Activated T-cell treated with anti-CD3 and anti-CD28 coated beads, Interleukin-2, amount 50 U/mL, for 4 hours (primary cell): ENCODE measurements at regions not wholly inside any gene's neighbourhood (a gene's known extent, or its start where the extent isn't known, plus 50 kb on each side); places are given as distances from the start of the nearest gene placed in this dataset.

Experiments
- ATAC-seq, 2 donors: fragments of 200-7000 bp; cut with Tn5 transposase; one replicate each; pipeline ENCODE4 v1.10.0; 2021
- DNase-seq: peaks from one replicate; pipeline ENCODE4 v3.0.0-alpha.2; 2020
- H3K27me3 Mint-ChIP-seq: one replicate; pipeline ENCODE4 v1.8.0; 2021; ENCODE audit warnings: low read depth, mixed read lengths
- H3K36me3 Mint-ChIP-seq: one replicate; pipeline ENCODE4 v1.8.0; 2022; ENCODE audit warnings: mixed read lengths; ENCODE audit not compliant: insufficient read depth
- H3K4me1 Mint-ChIP-seq: one replicate; pipeline ENCODE4 v1.8.0; 2021; ENCODE audit warnings: low read depth, mixed read lengths
- H3K4me3 Mint-ChIP-seq: one replicate; pipeline ENCODE4 v1.8.0; 2021; ENCODE audit warnings: mild to moderate bottlenecking, moderate library complexity, mixed read lengths
- H3K9me3 Mint-ChIP-seq: one replicate; pipeline ENCODE4 v1.8.0; 2021; ENCODE audit warnings: mixed read lengths

- Mint-ChIP-seq H3K27me3 (peaks cover 2% of the 10 kb centered on the region), H3K4me3 (no peak overlapping the region), H3K9me3 (no peaks in the 10 kb centered on the region), H3K4me1 (peaks cover 4% of the 10 kb centered on the region), H3K36me3 (no peaks in the 10 kb centered on the region)
- no peak for ATAC-seq
- DNase-seq = no peak
Observed at GRCh38 chr6:105744815-105745214, 341.3 kb upstream of the PRDM1 start.

GRCh38 chr6:105740946-105741645, 338.2 kb upstream of the PREP start:
- ATAC-seq (no peak), DNase-seq (no peak)
- H3K36me3 Mint-ChIP-seq = no peaks in the 10 kb centered on the region
- H3K4me1 Mint-ChIP-seq = peaks cover 3% of the 10 kb centered on the region
- no peaks in the 10 kb centered on the region for H3K9me3 Mint-ChIP-seq
- H3K4me3 Mint-ChIP-seq = no peak overlapping the region
- peaks cover 2% of the 10 kb centered on the region for H3K27me3 Mint-ChIP-seq

- peaks cover 3% of the 10 kb centered on the region for H3K4me1 Mint-ChIP-seq
- no peak for DNase-seq
- H3K27me3 Mint-ChIP-seq = peaks cover 2% of the 10 kb centered on the region
- H3K4me3 Mint-ChIP-seq = no peak overlapping the region
- no peaks in the 10 kb centered on the region for H3K36me3 Mint-ChIP-seq
- ATAC-seq = no peak
- H3K9me3 Mint-ChIP-seq = no peaks in the 10 kb centered on the region
Observed at GRCh38 chr6:105739764-105740163, 336.9 kb upstream of the PREP start.

GRCh38 chr6:105733556-105734162, 330.8 kb upstream of the PREP start:
- H3K9me3 Mint-ChIP-seq = no peaks in the 10 kb centered on the region
- H3K27me3 Mint-ChIP-seq = no peaks in the 10 kb centered on the region
- H3K4me1 Mint-ChIP-seq = peaks cover 3% of the 10 kb centered on the region
- no peak overlapping the region for H3K4me3 Mint-ChIP-seq
- no peaks in the 10 kb centered on the region for H3K36me3 Mint-ChIP-seq
- no peak for ATAC-seq
- DNase-seq = no peak

- Mint-ChIP-seq H3K4me3 (no peak overlapping the region), H3K9me3 (no peaks in the 10 kb centered on the region), H3K4me1 (no peaks in the 10 kb centered on the region), H3K27me3 (no peaks in the 10 kb centered on the region), H3K36me3 (no peaks in the 10 kb centered on the region)
- no peak for DNase-seq
- no peak for ATAC-seq
Observed at GRCh38 chr6:105728995-105729394, 326.1 kb upstream of the PREP start.

GRCh38 chr6:105726902-105727655, 324.2 kb upstream of the PREP start:
- no peaks in the 10 kb centered on the region for H3K9me3 Mint-ChIP-seq
- no peak for ATAC-seq
- no peak for DNase-seq
- no peak overlapping the region for H3K4me3 Mint-ChIP-seq
- no peaks in the 10 kb centered on the region for H3K4me1 Mint-ChIP-seq
- no peaks in the 10 kb centered on the region for H3K36me3 Mint-ChIP-seq
- H3K27me3 Mint-ChIP-seq = no peaks in the 10 kb centered on the region

GRCh38 chr6:105714846-105715245, 312.0 kb upstream of the PREP start:
- no peaks in the 10 kb centered on the region for H3K4me1 Mint-ChIP-seq
- DNase-seq (no peak), ATAC-seq (no peak)
- no peaks in the 10 kb centered on the region for H3K27me3 Mint-ChIP-seq
- H3K36me3 Mint-ChIP-seq = peaks cover 5% of the 10 kb centered on the region
- H3K9me3 Mint-ChIP-seq = peaks cover 19% of the 10 kb centered on the region
- H3K4me3 Mint-ChIP-seq = no peak overlapping the region

GRCh38 chr6:105713474-105714118, 310.7 kb upstream of the PREP start:
- ATAC-seq = no peak
- Mint-ChIP-seq H3K27me3 (no peaks in the 10 kb centered on the region), H3K36me3 (peaks cover 5% of the 10 kb centered on the region), H3K4me3 (no peak overlapping the region), H3K9me3 (peaks cover 19% of the 10 kb centered on the region), H3K4me1 (no peaks in the 10 kb centered on the region)
- no peak for DNase-seq

GRCh38 chr6:105711216-105711615, 308.3 kb upstream of the PREP start:
- Mint-ChIP-seq H3K4me3 (no peak overlapping the region), H3K27me3 (no peaks in the 10 kb centered on the region), H3K9me3 (peaks cover 19% of the 10 kb centered on the region), H3K4me1 (no peaks in the 10 kb centered on the region), H3K36me3 (peaks cover 5% of the 10 kb centered on the region)
- ATAC-seq (no peak), DNase-seq (no peak)

- Mint-ChIP-seq H3K9me3 (peaks cover 3% of the 10 kb centered on the region), H3K4me3 (no peak overlapping the region), H3K36me3 (no peaks in the 10 kb centered on the region), H3K4me1 (no peaks in the 10 kb centered on the region), H3K27me3 (no peaks in the 10 kb centered on the region)
- ATAC-seq (no peak), DNase-seq (no peak)
Observed at GRCh38 chr6:105705608-105706007, 302.7 kb upstream of the PREP start.

GRCh38 chr6:105695461-105695860, 292.6 kb upstream of the PREP start:
- Mint-ChIP-seq H3K4me3 (no peak overlapping the region), H3K4me1 (no peaks in the 10 kb centered on the region), H3K36me3 (no peaks in the 10 kb centered on the region), H3K9me3 (no peaks in the 10 kb centered on the region), H3K27me3 (peaks cover 5% of the 10 kb centered on the region)
- ATAC-seq (no peak), DNase-seq (no peak)

GRCh38 chr6:105692613-105693215, 289.8 kb upstream of the PREP start:
- DNase-seq (no peak), ATAC-seq (no peak)
- Mint-ChIP-seq H3K4me3 (no peak overlapping the region), H3K27me3 (peaks cover 5% of the 10 kb centered on the region), H3K9me3 (peaks cover 4% of the 10 kb centered on the region), H3K4me1 (no peaks in the 10 kb centered on the region), H3K36me3 (no peaks in the 10 kb centered on the region)

- H3K9me3 Mint-ChIP-seq = peaks cover 11% of the 10 kb centered on the region
- DNase-seq = no peak
- no peak overlapping the region for H3K4me3 Mint-ChIP-seq
- no peak for ATAC-seq
- H3K4me1 Mint-ChIP-seq = no peaks in the 10 kb centered on the region
- H3K36me3 Mint-ChIP-seq = peaks cover 3% of the 10 kb centered on the region
- H3K27me3 Mint-ChIP-seq = peaks cover 5% of the 10 kb centered on the region
Observed at GRCh38 chr6:105691971-105692370, 289.1 kb upstream of the PREP start.

- no peak overlapping the region for H3K4me3 Mint-ChIP-seq
- DNase-seq (no peak), ATAC-seq (no peak)
- no peaks in the 10 kb centered on the region for H3K4me1 Mint-ChIP-seq
- H3K36me3 Mint-ChIP-seq = peaks cover 3% of the 10 kb centered on the region
- H3K27me3 Mint-ChIP-seq = peaks cover 5% of the 10 kb centered on the region
- peaks cover 18% of the 10 kb centered on the region for H3K9me3 Mint-ChIP-seq
Observed at GRCh38 chr6:105691081-105691480, 288.2 kb upstream of the PREP start.
